GM12878 (cell line): ENCODE measurements at regions not wholly inside any gene's neighbourhood (a gene's known extent, or its start where the extent isn't known, plus 50 kb on each side); places are given as distances from the start of the nearest gene placed in this dataset.

Experiments
- IKZF2 ChIP-seq, 2 experiments: fragments of 450-650 bp; IDR thresholded peaks; 2 replicates each; pipeline ENCODE4 v1.6.1; 2017; ENCODE audit warnings: mild to moderate bottlenecking in 2 of 2, moderate library complexity in 2 of 2
- SPI1 ChIP-seq: IDR thresholded peaks from 2 replicates; pipeline ENCODE4 v1.6.1; 2011; ENCODE audit warnings: low read depth, mild to moderate bottlenecking, low read length, moderate library complexity, borderline replicate concordance; ENCODE audit not compliant: insufficient read depth
- SREBF2 ChIP-seq: IDR thresholded peaks from 2 replicates; pipeline ENCODE4 v1.6.1; 2012; ENCODE audit warnings: mild to moderate bottlenecking, low read length
- ZZZ3 ChIP-seq: IDR thresholded peaks from 2 replicates; pipeline ENCODE4 v1.6.1; 2011; ENCODE audit warnings: low read depth; ENCODE audit not compliant: control insufficient read depth, insufficient read length
- TF ChIP-seq, protein P1 (sequence below): fragments of 450-650 bp; conservative IDR thresholded peaks from 2 replicates; pipeline ENCODE4 v1.6.1; 2017; ENCODE audit warnings: mild to moderate bottlenecking, moderate library complexity
- TF ChIP-seq, protein P2 (sequence below): IDR thresholded peaks from 2 replicates; pipeline ENCODE4 v1.6.1; 2012; ENCODE audit warnings: improper control_type of control experiment, low read depth, low read length; ENCODE audit not compliant: insufficient replicate concordance

DNA sequence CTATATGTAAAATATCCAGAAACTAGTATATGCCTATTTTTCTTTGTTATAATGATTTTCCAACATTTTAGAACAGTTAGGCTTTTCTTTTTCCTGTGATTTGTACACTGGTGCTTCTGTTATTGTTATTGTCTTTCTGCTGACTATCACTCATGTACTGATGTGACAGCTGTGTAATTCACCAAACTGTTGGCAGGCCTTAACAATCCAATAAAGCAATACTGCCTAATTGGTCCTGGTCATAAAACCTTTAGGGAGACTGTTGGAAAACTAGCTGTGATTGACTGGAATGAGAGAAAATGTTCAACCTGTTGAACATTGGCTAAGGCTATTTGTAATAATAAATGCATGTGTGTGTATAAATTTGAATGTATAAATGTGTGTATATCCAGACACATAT, 956.6 kb downstream of the REEP3 start (continued):
- TF ChIP-seq, protein P1, sequence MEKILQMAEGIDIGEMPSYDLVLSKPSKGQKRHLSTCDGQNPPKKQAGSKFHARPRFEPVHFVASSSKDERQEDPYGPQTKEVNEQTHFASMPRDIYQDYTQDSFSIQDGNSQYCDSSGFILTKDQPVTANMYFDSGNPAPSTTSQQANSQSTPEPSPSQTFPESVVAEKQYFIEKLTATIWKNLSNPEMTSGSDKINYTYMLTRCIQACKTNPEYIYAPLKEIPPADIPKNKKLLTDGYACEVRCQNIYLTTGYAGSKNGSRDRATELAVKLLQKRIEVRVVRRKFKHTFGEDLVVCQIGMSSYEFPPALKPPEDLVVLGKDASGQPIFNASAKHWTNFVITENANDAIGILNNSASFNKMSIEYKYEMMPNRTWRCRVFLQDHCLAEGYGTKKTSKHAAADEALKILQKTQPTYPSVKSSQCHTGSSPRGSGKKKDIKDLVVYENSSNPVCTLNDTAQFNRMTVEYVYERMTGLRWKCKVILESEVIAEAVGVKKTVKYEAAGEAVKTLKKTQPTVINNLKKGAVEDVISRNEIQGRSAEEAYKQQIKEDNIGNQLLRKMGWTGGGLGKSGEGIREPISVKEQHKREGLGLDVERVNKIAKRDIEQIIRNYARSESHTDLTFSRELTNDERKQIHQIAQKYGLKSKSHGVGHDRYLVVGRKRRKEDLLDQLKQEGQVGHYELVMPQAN = no peak
- TF ChIP-seq, protein P2, sequence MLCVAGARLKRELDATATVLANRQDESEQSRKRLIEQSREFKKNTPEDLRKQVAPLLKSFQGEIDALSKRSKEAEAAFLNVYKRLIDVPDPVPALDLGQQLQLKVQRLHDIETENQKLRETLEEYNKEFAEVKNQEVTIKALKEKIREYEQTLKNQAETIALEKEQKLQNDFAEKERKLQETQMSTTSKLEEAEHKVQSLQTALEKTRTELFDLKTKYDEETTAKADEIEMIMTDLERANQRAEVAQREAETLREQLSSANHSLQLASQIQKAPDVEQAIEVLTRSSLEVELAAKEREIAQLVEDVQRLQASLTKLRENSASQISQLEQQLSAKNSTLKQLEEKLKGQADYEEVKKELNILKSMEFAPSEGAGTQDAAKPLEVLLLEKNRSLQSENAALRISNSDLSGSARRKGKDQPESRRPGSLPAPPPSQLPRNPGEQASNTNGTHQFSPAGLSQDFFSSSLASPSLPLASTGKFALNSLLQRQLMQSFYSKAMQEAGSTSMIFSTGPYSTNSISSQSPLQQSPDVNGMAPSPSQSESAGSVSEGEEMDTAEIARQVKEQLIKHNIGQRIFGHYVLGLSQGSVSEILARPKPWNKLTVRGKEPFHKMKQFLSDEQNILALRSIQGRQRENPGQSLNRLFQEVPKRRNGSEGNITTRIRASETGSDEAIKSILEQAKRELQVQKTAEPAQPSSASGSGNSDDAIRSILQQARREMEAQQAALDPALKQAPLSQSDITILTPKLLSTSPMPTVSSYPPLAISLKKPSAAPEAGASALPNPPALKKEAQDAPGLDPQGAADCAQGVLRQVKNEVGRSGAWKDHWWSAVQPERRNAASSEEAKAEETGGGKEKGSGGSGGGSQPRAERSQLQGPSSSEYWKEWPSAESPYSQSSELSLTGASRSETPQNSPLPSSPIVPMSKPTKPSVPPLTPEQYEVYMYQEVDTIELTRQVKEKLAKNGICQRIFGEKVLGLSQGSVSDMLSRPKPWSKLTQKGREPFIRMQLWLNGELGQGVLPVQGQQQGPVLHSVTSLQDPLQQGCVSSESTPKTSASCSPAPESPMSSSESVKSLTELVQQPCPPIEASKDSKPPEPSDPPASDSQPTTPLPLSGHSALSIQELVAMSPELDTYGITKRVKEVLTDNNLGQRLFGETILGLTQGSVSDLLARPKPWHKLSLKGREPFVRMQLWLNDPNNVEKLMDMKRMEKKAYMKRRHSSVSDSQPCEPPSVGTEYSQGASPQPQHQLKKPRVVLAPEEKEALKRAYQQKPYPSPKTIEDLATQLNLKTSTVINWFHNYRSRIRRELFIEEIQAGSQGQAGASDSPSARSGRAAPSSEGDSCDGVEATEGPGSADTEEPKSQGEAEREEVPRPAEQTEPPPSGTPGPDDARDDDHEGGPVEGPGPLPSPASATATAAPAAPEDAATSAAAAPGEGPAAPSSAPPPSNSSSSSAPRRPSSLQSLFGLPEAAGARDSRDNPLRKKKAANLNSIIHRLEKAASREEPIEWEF = no peak
- no peak for TF ChIP-seq ZZZ3
- no peak for TF ChIP-seq IKZF2 (IDR thresholded peaks at IDR 0.05)
- TF ChIP-seq SREBF2 = no peak
- TF ChIP-seq SPI1 = no peak
